ENCODE measurements at regions not wholly inside any gene's neighbourhood (a gene's known extent, or its start where the extent isn't known, plus 50 kb on each side); places are given as distances from the start of the nearest gene placed in this dataset.

DNA sequence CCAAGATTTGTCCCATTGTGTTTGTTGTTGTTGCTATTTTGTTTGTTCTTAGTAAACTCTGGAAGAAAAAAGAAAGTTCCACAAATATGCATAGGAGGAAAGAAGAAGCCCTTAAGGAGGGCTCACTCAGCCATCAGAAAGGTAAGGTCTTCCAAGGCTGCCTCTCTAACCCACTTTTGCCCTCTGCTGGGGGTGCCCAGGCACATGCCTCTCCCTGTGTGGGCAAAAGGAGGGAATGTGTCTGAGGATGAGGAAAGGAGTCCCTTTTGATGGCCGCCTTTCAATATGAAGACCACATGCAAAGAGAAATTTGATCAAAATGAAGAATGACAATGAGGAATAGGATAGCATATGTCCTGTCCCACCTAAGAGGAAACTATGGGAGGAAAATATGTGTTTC is 248.2 kb upstream of the POU3F2 start (continued):
- TF ChIP-seq ZBTB33 (IDR thresholded peaks at IDR 0.05; ENCODE audit: borderline replicate concordance, low read depth) = no peak

DNA sequence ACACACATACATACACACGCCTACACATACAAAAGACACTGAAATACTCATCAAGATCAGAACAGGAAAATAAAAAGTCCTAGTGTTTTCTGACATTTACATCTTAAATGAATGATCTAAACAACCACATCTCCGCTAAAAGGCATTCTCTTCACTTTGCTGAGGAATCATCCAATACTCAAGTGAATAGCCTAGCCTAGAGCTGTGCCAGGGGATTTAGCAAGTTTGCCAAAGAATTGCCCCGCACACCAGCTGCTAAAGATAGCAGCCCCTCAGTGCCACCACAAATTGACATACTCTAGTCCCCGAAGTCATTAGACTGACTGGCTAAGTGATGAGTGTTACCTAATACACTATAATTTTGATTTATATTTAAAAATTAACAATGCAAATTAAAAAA is 246.8 kb upstream of the POU3F2 start:
- TF ChIP-seq, protein P1, sequence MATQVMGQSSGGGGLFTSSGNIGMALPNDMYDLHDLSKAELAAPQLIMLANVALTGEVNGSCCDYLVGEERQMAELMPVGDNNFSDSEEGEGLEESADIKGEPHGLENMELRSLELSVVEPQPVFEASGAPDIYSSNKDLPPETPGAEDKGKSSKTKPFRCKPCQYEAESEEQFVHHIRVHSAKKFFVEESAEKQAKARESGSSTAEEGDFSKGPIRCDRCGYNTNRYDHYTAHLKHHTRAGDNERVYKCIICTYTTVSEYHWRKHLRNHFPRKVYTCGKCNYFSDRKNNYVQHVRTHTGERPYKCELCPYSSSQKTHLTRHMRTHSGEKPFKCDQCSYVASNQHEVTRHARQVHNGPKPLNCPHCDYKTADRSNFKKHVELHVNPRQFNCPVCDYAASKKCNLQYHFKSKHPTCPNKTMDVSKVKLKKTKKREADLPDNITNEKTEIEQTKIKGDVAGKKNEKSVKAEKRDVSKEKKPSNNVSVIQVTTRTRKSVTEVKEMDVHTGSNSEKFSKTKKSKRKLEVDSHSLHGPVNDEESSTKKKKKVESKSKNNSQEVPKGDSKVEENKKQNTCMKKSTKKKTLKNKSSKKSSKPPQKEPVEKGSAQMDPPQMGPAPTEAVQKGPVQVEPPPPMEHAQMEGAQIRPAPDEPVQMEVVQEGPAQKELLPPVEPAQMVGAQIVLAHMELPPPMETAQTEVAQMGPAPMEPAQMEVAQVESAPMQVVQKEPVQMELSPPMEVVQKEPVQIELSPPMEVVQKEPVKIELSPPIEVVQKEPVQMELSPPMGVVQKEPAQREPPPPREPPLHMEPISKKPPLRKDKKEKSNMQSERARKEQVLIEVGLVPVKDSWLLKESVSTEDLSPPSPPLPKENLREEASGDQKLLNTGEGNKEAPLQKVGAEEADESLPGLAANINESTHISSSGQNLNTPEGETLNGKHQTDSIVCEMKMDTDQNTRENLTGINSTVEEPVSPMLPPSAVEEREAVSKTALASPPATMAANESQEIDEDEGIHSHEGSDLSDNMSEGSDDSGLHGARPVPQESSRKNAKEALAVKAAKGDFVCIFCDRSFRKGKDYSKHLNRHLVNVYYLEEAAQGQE (IDR thresholded peaks at IDR 0.05; ENCODE audit: low read depth, low read length) = no peak
- TF ChIP-seq EP300 (IDR thresholded peaks at IDR 0.05; ENCODE audit: borderline replicate concordance in 1 of 2, low read depth in 1 of 2, low read length in 1 of 2) (no peak), MEF2A (IDR thresholded peaks at IDR 0.05; ENCODE audit: borderline replicate concordance, low read depth) (no peak), GATA2 (CRISPR knock-in tag; IDR thresholded peaks at IDR 0.05) (no peak), TCF12 (IDR thresholded peaks at IDR 0.05) (no peak), MAX (IDR thresholded peaks at IDR 0.05; ENCODE audit: low read depth) (no peak), RFX5 (IDR thresholded peaks at IDR 0.05; ENCODE audit: low read length) (no peak), RXRA (IDR thresholded peaks at IDR 0.05; ENCODE audit: borderline replicate concordance, low read depth) (no peak), NRF1 (IDR thresholded peaks at IDR 0.05; ENCODE audit: low read depth, low read length) (no peak), FOXJ3 (CRISPR knock-in tag; IDR thresholded peaks at IDR 0.05) (no peak), MXI1 (IDR thresholded peaks at IDR 0.05; ENCODE audit: low read depth, low read length) (no peak), FOXM1 (IDR thresholded peaks at IDR 0.05; ENCODE audit: low read depth) (no peak)
- TF ChIP-seq, protein P2, sequence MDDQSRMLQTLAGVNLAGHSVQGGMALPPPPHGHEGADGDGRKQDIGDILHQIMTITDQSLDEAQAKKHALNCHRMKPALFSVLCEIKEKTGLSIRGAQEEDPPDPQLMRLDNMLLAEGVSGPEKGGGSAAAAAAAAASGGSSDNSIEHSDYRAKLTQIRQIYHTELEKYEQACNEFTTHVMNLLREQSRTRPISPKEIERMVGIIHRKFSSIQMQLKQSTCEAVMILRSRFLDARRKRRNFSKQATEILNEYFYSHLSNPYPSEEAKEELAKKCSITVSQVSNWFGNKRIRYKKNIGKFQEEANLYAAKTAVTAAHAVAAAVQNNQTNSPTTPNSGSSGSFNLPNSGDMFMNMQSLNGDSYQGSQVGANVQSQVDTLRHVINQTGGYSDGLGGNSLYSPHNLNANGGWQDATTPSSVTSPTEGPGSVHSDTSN (IDR thresholded peaks at IDR 0.05) = no peak
- ChIA-PET POLR2A (no interaction called here), CTCF (interaction anchor here (0.7 kb wide), 1 partner anchor 865 kb away, joined by 3 read pairs; no protein-coding TSS in a partner anchor)
- Histone ChIP-seq H3F3A (replicated peaks; ENCODE audit: insufficient read depth) (no peaks in the 10 kb centered on the region), H3K4me3 (ENCODE audit: low read depth in 2 of 2, low read length in 1 of 2) (no peak overlapping the region), H3K4me1 (ENCODE audit: control insufficient read depth in 1 of 2, insufficient read depth in 2 of 2, low read depth in 1 of 2, low read length in 1 of 2) (no peaks in the 10 kb centered on the region), H3K4me2 (no peak overlapping the region), H3K9ac (no peak overlapping the region), H2AFZ (ENCODE audit: low read depth) (no peak overlapping the region), H3K9me3 (no peaks in the 10 kb centered on the region), H3K79me2 (ENCODE audit: insufficient read depth) (no peaks in the 10 kb centered on the region), H3K36me3 (replicated peaks in 1 of 2; ENCODE audit: control insufficient read depth in 1 of 2, insufficient read depth in 2 of 2, low read length in 1 of 2) (no peaks in the 10 kb centered on the region), H3K9me2 (no peaks in the 10 kb centered on the region), H3K27me3 (ENCODE audit: insufficient read depth) (no peaks in the 10 kb centered on the region; the same call in 1 of the 2 replicates), H4K20me1 (ENCODE audit: insufficient read depth) (no peaks in the 10 kb centered on the region), H3K27ac (ENCODE audit: low read depth in 2 of 2, low read length in 1 of 2) (no peak overlapping the region)
- DNase-seq = no peak
- 55% methylated on average over 4 of the region's 4 CpGs for WGBS (ENCODE audit: low lambda C conversion rate)
